HG03097 (cell line): ENCODE measurements at regions not wholly inside any gene's neighbourhood (a gene's known extent, or its start where the extent isn't known, plus 50 kb on each side); places are given as distances from the start of the nearest gene placed in this dataset.

Source experiments
- ATAC-seq: cut with Tn5 transposase; IDR thresholded peaks from one replicate; pipeline ENCODE4 v1.9.1; 2021; ENCODE audit not compliant: unreplicated experiment, low FRiP score

DNA sequence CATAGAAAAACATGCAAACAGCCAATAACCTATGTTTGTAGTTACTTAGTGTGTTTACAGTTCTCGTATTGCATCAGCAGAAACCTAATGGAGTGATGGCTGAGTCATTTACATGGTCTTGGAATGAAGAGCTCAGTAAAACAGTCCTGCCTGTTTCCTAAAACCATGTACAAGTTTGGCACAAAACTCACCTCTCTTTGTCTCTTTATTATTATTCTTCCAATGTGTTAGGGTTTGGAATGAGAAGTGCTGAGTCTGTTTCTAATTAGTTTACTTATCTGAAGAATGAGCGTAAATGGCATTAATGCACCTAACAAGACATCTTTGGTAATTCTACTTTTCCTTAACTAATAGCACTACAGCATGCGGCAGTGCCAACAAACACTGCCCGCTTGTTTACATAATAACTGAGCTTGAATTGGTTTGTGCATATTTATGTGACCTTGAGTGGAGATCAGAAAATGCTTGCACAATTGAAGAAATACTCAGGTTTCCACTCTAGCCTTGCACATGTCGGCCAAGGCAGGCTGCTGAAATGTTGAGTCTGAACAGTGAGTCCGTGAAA, 385.4 kb upstream of the SEMA6D start:
- no peak for ATAC-seq

DNA sequence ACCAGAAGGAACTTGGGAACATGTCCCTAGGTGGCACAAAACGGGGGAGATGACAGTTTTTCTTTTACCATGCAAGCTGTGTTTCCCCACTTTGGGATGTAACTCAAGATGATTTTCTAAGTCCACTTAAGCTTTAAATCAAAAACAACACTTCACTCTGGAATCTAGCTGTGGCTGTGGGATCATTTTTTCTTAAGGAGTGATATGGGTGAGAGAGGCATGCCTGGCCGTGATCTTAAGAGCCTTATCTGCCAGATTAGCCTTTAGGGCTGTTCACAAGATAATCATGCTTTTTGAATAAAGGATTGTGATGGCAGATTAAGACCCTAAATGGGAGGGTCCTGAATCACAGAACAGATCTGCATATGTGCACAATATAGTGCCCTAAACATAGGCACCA, 384.8 kb upstream of the SEMA6D start:
- ATAC-seq = no peak

DNA sequence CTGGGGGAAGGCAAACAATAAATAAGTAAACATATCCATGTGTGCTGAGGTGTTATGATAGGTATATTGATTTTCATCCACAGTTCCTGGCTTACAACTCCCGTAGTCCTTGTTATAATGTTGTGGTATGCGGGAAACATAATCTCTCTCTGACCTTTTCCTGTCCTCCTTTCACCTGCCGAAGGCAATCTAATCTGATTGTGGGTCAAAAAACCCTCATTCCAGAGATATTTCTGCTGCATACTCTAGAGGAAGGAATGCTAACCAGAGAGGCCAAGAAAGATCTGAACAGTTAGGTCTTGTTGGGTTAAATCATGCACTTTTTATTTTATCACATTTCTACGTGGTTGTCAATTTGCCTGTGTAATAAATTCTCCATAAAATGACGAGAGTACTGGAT, 383.6 kb upstream of the SEMA6D start:
- no peak for ATAC-seq

DNA sequence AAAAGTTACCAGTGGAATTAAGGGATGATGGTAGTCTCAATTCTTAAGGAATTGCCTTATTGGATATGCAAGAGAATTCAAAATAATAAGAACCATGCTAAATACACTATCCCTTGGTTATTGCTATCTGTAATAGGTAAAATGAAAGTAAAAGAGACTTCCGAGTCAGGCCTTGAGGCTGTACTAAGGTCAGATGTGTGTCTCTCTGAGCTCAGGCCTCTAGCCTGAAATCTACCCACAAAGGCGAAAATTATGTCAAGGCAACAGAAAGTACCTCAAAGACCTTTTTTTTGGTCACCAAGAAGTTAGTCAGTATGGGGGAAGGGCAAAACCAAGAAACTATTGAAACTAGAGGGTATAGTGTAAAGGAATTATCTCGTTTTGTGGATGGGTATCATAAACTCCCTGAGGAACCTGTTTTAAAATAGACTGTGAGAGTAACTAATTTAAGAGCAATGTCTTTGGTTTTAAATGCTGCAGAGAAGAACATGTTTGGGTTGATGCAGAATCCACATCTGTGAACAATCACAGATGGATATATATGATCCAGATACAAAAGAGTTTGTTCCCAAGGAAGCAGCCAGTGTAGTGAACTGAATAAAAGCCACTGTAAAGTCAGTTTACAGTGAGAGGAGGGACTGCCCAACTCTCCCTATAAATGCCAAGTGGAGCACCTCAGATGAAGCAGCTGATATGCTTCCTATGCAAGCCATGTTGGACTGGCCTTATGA, 382.3 kb upstream of the SEMA6D start:
- no peak for ATAC-seq

DNA sequence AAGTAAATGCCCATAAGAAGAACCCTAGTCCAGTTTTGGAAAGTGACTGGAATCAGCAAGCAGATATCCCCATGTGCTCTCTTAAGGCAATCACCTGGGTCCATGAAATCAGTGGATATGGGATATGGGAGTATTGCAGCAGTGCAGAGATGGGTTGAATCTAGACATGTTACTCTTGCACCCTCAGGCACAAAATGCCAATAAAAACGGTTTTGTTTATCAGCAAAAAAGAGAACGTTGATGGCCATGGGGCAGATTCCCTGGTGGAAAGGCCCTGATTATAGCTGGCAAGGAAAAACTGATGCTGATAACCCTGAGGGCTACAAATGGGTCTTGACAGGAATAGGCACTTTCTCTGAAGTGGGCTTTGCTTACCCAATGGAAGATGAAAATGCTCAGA, 380.2 kb upstream of the SEMA6D start:
- no peak for ATAC-seq

DNA sequence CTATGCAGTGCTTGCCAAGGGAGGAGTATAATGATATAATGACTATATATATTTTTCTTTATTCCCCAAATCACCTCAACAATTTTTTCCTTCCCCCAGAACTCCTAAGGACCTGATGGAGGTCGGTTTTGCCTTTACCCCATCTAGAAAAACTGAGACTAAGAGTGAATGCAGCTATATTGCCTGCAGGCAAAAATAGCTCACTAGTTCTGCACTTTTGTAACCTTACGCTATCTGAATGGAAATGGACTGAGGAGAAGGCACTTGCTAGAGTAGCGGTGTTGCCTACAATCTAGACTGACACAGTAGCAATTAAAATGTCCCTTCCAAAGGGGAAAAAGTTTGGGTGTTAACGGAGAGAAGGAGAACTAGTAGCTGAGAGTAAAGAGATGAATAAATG, 379.5 kb upstream of the SEMA6D start:
- no peak for ATAC-seq

DNA sequence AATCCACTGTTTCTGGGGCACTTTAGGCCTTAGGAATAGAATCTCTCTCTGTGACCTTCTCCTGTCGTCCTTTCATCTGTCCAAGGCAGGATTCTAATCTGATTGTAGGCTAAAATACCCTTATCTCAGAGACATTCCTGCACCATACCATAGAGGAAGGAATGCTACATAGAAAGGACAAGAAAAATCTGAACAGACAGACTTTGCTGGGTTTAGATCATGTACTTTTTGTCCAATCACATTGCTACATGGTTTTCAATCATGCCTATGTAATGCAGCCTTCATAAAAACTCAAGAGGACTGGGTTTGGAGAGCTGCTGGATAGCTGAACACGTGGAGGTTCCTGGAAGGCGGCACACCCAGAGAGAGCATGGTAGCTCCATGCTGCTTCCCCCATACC, 378.5 kb upstream of the SEMA6D start:
- no peak for ATAC-seq

DNA sequence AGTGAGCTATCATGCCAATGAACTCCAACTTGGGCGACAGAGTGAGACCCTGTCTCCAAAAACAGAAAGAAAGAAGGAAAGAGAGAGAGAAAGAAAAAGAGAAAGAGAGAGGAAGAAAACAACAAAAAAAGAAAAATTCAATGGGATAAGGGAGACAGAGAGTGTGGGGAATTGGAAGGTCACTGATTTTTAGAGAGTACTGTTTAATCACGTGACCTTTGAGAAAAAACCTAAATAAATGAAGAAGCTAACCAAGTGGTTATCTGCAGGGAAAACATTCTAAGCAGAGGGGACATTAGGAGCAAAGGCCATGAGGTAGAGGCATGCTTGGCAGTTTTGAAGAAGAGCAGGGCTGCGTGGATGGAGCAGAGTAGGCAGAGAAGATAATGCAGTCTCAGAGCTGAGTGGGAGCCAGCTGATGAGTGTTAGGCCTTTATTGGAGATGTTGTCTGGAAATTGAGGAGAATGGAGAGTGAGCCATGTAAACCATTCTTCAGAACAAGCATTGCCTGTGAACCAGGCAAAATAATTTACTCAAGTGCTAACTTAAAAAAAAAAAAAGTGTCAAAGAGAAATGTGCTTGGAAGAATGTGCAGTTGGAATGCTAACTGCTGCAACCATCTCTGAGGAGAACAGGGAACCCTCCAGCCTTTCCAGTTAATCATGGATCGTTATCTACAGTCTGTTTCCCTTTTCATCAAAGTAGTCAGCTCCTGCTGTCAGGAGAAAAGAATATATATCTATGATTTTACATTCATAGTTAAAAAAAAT, 377.3 kb upstream of the SEMA6D start:
- ATAC-seq = no peak

DNA sequence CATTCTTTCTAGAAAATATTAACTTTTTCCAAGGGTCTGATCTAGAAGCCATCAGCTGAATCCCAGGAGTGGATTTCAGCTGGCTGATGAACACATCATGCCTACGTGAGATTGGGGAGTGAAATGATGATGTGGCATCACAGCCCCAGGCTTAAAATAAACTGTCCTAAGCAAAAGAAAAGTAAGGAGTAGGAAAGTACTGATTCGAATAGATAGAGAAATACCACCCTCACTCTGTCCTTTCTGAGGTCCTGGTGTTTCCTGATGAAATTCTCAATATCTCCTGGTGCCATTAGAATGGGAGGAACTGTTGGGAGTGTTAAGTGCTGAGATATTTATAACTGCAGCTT, 376.8 kb upstream of the SEMA6D start:
- ATAC-seq = no peak

DNA sequence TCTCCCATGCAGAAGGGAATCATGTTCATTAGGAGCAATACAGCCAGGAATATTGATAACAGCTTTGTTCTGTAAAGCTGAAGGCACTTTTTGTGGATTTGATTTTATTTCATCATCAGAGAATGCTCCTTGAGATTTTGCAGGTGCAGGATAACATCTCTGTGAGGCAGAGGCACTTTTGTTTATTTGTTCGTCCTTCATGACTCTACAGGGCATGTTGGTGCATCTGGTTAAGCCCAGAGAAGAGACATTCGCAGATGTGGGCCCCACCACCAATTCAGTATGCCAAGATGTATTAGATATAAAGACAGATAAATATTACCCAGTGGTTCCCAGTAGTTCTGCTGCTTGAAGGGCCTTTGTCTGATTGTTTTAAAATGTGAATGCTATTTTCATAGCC, 368.1 kb upstream of the SEMA6D start:
- ATAC-seq = no peak

DNA sequence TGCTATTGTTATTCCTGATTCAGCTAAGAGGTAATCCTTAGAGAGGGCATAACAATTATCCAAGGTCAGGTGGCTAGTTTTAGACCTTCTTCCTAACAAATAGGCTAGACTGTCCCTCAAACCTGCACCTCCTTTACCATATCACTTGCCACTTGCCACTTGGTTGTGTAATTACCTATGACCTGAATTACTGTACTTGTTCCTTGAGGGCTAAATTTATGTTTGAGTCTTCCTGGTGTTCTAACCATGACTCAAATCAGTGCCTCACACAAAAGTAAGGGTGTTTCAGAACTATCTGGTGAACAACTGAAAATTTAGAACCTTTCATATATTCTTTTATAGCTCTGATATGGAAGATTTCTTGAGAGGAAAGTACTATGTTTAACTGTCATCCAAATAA, 365.8 kb upstream of the SEMA6D start:
- no peak for ATAC-seq

DNA sequence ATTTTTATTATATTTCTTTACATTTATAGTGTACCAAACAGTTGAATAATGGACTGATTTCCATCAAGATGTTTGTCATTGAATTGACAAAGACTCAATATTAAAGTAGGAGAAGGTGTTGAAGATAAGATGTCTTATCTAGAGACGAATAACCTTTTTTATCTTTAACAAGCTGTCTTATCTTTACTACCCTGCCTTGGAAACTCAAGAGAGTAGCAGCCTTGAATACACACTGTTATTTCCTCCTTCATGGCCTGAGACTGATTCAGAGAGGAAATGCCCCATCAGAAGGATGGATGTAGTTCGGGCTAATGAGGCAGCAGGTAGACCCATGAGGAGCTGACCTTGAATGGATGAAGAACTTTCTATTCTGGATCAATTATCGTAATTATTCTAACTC, 365.1 kb upstream of the SEMA6D start:
- no peak for ATAC-seq

DNA sequence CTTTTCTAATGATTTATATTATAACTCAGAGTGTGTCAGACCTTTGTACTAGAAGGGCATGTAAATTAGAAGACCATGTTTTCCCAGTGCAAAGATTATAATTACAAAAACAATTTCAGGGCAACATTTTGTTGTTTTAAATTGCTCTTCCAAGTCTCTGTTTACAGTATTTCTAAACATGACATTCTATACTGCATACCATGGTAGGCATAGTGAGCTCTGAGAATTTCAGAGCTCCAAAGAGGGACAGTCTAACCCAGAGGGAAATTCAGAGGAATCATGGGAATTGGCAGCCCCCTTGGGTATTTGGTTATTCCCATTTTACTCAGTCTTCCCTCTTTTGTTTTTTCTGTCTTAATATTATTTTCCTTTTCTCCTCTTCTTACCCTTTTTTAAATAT, 361.5 kb upstream of the SEMA6D start:
- no peak for ATAC-seq

DNA sequence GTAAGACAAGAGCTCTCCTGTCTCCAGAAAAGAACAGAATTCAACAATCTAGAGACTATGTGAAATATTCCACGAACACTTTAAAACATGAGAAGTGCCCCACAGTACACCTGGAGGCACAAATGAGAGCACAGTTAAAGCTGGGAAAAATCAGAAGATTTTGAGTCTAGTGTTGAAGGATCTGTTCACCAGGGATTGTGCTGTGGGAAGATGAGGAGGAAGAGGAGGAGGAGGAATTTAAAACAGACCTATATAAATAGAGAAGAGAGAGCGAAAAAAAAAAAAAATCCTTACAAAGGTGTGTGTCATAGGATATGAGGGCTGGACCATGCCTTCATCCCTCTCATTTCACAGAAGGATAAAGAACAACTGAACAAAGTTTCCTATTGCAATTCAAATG, 361.0 kb upstream of the SEMA6D start:
- no peak for ATAC-seq

DNA sequence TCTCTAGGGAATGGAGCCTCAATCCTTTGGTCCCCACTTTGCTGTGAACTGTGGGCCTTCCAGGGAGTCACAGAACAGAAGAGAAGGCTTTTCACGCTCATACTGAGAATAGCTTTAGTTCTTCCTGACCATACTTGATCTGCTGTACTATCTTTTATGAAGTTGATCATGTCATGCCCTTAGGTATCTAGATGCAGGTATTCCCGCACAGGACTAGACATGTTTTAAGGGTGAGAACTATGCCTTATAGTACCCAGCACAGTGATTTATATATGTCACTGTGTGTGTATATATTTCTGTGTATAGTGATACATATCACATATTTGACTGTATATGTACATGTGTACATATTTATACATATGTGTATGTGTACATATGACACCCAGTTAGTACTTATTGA, 358.4 kb upstream of the SEMA6D start:
- no peak for ATAC-seq

DNA sequence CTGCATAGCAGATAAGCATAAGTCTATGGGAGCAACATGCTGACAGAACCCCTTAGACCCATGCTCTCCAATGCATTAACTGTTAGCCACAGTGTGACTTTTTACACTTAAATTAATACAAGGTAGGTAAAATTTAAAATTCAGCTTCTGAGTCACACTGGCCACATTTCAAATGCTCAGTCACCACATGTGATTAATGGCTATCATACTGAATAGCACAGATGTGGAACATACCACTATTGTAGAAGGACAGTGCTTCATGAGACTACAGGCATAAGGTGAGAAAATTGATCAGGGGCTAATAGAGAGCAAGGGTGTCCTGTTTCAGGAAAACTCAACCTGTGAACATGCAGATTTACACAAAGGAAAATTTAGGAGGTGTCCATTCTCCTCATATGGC, 357.0 kb upstream of the SEMA6D start:
- no peak for ATAC-seq

DNA sequence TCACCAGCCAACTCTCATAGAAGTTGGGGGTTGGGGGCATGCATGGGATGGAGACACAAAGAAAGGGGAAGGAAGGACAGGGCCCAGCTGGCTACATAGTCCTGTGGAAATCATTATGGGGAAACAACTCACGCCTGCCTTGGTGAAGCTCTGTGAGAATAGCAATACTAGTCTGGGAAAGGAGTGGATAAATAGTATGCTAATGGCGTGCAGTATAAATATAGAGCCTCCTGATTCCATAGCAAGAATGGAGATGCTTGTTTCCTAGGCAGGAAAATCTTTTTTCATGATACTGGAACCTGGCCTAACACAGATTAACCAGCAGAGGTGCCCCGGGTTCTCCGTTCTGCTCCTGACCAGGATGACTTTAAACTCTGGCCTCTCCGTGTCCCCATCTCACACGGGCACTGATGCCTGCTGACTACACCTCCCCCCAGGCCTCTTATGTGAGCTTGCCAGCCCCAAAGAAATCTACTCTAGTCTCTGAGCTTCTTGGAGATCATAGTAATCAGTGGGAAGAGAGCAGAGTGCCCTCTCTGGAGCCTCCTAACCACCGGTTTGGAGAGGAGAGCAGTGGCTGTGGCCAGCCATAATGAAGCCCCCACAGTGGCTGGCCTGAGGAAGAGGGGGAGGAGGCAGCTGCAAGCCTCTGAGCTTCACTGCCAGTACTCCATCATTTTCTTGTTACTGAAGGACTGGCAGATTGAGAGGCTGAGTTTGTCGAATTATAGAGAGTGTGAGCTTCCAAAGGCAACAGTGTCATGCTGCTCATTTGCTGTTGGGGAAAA, 355.0 kb upstream of the SEMA6D start:
- no peak for ATAC-seq

DNA sequence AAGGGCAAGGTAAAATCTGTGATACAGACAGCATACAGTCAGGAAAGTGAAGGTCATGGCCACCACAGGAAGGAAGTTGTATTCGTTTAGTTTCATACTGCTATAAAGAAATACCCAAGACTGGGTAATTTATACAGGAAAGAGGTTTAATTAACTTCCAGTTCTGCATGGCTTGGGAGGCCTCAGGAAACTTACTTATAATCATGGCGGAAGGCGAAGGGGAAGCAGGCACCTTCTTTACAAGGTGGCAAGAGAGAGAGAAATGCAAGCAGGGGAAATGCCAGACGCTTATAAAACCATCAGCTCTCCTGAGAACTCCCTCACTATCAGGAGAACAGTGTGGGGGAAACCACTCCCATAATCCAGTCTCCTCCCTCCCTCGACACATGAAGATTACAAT, 353.7 kb upstream of the SEMA6D start:
- no peak for ATAC-seq

DNA sequence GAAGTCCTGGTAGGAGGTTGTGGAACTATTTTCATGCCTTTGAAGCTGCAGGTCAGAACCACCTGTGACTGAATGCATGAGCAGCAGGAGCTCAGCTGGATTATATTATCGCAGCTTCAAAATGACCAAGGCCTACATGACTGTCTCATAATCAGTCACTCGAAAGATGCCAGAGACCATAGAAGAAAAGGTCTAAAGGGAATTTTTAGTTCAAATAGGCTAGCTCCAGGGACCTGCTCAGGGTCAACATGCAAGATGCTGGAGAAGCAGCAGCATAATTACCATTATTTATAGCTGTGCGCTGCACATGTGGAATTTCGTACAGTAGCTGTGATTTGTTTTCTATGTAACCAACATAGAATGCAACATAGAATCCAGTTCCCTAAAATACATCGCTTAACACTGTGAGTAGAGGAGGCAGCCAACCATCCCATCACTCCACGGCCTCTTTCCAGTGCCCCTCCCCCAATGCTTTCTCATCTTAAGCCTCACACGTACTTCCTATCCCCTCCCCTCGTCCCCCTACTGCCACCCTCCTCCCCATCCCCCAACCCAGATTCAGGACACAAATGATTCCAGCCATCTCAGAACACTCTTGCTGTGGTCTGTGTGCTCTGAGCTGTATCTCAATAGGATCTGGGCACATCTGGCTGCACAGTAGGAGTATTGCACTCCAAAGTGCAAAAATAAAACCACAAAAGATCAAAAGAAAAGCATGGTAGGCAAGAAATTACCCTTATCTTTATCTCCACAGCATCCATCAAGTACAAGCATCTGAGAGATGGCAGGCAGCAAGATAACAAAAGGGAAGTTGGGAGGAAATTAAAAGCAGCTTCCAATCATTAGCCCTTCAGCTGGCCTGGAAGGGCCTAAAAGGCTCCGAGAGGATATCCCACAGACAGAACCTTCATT, 352.8 kb upstream of the SEMA6D start:
- no peak for ATAC-seq

DNA sequence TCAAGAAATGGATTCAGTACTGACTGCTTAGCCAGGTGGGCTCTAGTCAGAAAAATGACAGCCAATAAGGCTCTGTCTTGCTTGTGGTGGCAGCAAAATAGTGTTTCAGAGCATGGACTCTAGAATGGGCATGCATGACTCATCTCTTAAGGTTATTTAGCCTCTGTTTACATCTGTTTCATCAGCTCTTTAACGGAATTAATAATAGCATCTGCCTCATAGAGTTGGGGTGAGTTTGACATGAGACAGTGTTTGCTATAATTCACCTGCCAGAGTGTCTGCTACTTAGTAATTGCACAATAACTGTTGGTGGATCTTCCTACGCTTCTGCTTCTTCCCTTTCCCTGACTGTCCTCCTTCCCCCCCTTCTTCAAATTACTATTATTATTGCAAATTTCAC, 350.4 kb upstream of the SEMA6D start:
- ATAC-seq = no peak
